ENCODE measurements at regions not wholly inside any gene's neighbourhood (a gene's known extent, or its start where the extent isn't known, plus 50 kb on each side); places are given as distances from the start of the nearest gene placed in this dataset.

GRCh38 chr1:184840596-184840995 is 85.9 kb upstream of the EDEM3 start:
- TF ChIP-seq, protein P1, sequence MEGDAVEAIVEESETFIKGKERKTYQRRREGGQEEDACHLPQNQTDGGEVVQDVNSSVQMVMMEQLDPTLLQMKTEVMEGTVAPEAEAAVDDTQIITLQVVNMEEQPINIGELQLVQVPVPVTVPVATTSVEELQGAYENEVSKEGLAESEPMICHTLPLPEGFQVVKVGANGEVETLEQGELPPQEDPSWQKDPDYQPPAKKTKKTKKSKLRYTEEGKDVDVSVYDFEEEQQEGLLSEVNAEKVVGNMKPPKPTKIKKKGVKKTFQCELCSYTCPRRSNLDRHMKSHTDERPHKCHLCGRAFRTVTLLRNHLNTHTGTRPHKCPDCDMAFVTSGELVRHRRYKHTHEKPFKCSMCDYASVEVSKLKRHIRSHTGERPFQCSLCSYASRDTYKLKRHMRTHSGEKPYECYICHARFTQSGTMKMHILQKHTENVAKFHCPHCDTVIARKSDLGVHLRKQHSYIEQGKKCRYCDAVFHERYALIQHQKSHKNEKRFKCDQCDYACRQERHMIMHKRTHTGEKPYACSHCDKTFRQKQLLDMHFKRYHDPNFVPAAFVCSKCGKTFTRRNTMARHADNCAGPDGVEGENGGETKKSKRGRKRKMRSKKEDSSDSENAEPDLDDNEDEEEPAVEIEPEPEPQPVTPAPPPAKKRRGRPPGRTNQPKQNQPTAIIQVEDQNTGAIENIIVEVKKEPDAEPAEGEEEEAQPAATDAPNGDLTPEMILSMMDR (IDR thresholded peaks at IDR 0.05): no peak
- TF ChIP-seq POLR2A (IDR thresholded peaks at IDR 0.05; ENCODE audit: low read depth) (no peak), POLR2AphosphoS5 (IDR thresholded peaks at IDR 0.05) (no peak)

Data from esophagus muscularis mucosa (tissue), 3 donors.